ENCODE measurements at regions not wholly inside any gene's neighbourhood (a gene's known extent, or its start where the extent isn't known, plus 50 kb on each side); places are given as distances from the start of the nearest gene placed in this dataset.

DNA sequence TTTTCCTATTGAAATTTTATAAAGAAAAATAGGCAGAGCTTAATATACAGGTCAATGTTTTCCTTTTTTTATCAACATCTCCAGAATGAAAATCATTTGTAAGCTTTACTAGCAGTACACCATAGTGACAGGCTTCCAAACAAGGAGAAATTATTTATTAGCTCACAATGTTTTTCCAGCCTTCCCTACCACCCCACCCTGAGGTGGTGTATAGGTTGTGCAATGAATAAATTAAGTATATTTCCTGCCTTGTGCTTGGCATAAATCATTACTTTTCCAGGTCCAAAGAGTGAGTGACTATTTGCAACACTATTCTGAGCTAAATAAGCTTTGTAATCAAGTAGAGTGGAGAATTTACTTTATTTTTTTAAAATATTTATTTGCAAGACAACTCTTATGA lies 876.2 kb upstream of the POU3F3 start:
- Histone ChIP-seq H3K9me3 (ENCODE audit: control insufficient read depth, low read length) (no peaks in the 10 kb centered on the region), H3K4me3 (ENCODE audit: extremely low read depth, insufficient read depth, low read length, poor library complexity, severe bottlenecking) (no peak overlapping the region), H3K4me1 (ENCODE audit: control insufficient read depth, insufficient read depth, low read length, poor library complexity, severe bottlenecking) (no peaks in the 10 kb centered on the region)

DNA sequence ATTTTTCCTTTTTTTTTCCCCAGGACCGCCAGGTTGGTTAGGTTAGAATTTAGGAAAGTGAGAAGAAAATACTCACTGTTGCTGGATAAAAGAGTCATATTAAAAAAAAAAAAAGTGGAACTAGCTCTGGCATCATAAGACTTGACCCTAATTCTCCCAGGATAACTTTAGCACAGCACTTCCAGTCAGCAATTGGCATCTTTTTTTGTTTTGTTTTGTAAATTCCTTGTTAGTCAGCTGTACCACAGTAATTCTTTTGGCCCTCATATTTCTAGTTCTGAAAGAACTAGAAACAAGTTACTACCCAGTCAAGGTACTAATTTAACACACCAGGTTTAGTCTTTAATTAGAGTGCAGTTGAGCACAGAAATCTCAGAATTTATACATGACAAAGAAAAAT lies 873.5 kb upstream of the POU3F3 start:
- no peak overlapping the region for H3K27ac ChIP-seq (ENCODE audit: low read depth, low read length, severe bottlenecking)
- H3K4me1 ChIP-seq (ENCODE audit: control insufficient read depth, insufficient read depth, low read length, poor library complexity, severe bottlenecking): no peaks in the 10 kb centered on the region
- no peaks in the 10 kb centered on the region for H3K36me3 ChIP-seq (ENCODE audit: control insufficient read depth, insufficient read depth, low read length)
- WGBS, 2 experiments (ENCODE audit: insufficient coverage in 2 of 2): no CpG with 5 or more reads among the region's 1 CpG
- no peak overlapping the region for H3K4me3 ChIP-seq (ENCODE audit: extremely low read depth, insufficient read depth, low read length, poor library complexity, severe bottlenecking)
- no peaks in the 10 kb centered on the region for H3K9me3 ChIP-seq (ENCODE audit: control insufficient read depth, low read length)

More for the DNA sequence above, 876.2 kb upstream of the POU3F3 start:
- H3K36me3 ChIP-seq (ENCODE audit: control insufficient read depth, insufficient read depth, low read length): no peaks in the 10 kb centered on the region
- no peak overlapping the region for H3K27ac ChIP-seq (ENCODE audit: low read depth, low read length, severe bottlenecking)

DNA sequence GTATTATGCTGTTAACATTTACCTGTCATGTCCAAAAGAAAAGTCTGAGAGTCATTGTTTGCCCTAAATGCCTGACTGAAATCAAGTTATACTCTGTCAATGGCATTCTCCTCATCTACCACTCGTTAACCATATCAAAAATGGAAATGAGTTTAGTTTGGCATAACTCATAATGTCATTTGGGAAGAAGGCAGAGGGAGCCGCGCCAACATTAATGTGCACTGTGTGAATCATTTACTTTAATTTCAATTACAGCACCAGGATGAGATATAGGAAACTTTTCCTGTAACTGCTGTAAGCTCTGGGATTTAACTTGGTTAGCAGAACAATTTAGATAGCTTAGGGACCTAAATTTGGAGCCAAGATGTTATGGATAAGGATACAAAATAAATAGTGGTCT lies 871.2 kb upstream of the POU3F3 start:
- Histone ChIP-seq H3K4me1 (ENCODE audit: control insufficient read depth, insufficient read depth, low read length, poor library complexity, severe bottlenecking) (no peaks in the 10 kb centered on the region), H3K4me3 (ENCODE audit: extremely low read depth, insufficient read depth, low read length, poor library complexity, severe bottlenecking) (no peak overlapping the region), H3K36me3 (ENCODE audit: control insufficient read depth, insufficient read depth, low read length) (no peaks in the 10 kb centered on the region), H3K27ac (ENCODE audit: low read depth, low read length, severe bottlenecking) (no peak overlapping the region), H3K9me3 (ENCODE audit: control insufficient read depth, low read length) (no peaks in the 10 kb centered on the region)
- 82% methylated on average over 2 of the region's 3 CpGs; no CpG with 5 or more reads in 1 of the 2 experiments for WGBS, 2 experiments (ENCODE audit: insufficient coverage in 2 of 2)

DNA sequence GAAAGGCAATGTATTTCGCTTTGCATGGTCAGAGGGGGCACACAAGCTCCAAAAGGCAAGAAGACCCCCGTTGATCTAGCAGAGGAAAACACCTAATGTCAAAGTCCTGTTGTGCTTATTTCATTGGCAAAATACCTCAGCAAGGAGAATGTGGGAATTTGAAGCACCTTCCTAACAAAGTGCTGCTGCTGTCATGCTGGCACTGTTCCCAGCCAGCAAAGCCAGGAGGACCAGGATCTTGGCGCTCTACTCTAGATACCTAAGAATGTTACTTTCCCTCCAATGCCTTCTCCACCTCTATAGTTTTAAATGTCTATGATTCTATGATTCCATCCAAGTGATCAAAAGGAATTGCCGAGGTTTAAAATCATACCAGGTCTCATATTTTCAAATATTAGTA lies 867.9 kb upstream of the POU3F3 start:
- Histone ChIP-seq H3K27ac (ENCODE audit: low read depth, low read length, severe bottlenecking) (no peak overlapping the region), H3K4me3 (ENCODE audit: extremely low read depth, insufficient read depth, low read length, poor library complexity, severe bottlenecking) (no peak overlapping the region), H3K9me3 (ENCODE audit: control insufficient read depth, low read length) (no peaks in the 10 kb centered on the region), H3K36me3 (ENCODE audit: control insufficient read depth, insufficient read depth, low read length) (no peaks in the 10 kb centered on the region), H3K4me1 (ENCODE audit: control insufficient read depth, insufficient read depth, low read length, poor library complexity, severe bottlenecking) (no peaks in the 10 kb centered on the region)
- 89 to 100% methylated on average over 2 to 3 of the region's 4 CpGs for WGBS, 2 experiments (ENCODE audit: insufficient coverage in 2 of 2)

DNA sequence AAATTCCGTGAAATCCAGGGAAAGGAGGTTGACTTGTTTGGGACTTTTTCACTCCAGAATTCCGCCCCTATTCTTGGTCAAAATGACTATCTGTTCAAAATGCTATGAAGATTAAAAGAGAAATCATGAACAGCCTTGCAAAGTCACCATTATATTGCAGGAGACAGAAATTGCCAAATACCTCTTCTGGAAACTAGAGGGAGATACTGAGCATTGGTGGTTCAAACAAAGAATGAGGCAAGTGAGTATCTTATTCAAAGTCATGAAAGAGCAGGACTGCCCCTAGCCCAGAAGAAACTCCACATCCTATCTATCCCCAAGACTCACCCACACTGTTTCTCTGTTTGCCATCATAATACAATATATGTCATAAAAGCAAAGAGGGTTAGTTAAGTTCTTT lies 862.3 kb upstream of the POU3F3 start:
- Histone ChIP-seq H3K9me3 (ENCODE audit: control insufficient read depth, low read length) (no peaks in the 10 kb centered on the region), H3K4me1 (ENCODE audit: control insufficient read depth, insufficient read depth, low read length, poor library complexity, severe bottlenecking) (no peaks in the 10 kb centered on the region), H3K36me3 (ENCODE audit: control insufficient read depth, insufficient read depth, low read length) (no peaks in the 10 kb centered on the region), H3K4me3 (ENCODE audit: extremely low read depth, insufficient read depth, low read length, poor library complexity, severe bottlenecking) (no peak overlapping the region), H3K27ac (ENCODE audit: low read depth, low read length, severe bottlenecking) (no peak overlapping the region)
- WGBS, 2 experiments (ENCODE audit: insufficient coverage in 2 of 2): 80% methylated on average over 1 of the region's 2 CpGs; no CpG with 5 or more reads in 1 of the 2 experiments

DNA sequence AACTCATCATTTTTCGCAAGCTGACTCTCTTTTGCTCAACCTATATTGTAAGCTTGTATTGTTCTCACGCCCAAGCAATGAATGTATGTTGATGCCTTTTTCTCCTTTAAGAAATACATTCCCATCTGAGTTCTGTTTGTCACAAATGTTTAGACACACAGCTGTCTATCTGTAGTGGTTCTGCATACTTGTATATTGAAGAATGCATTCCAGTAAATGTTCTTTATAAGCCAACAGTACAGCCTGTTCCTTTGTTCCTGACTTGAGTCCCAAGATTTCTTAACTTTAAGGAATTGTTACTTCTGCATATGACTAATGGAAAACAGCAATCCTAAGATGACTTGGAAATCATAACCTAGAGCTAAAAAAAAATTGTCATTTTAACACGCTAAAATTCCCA lies 849.1 kb upstream of the POU3F3 start:
- H3K4me1 ChIP-seq (ENCODE audit: control insufficient read depth, insufficient read depth, low read length, poor library complexity, severe bottlenecking): peaks cover 2% of the 10 kb centered on the region
- no peaks in the 10 kb centered on the region for H3K9me3 ChIP-seq (ENCODE audit: control insufficient read depth, low read length)
- H3K27ac ChIP-seq (ENCODE audit: low read depth, low read length, severe bottlenecking): no peak overlapping the region
- 82 to 100% methylated on average over 2 of the region's 3 CpGs for whole genome bisulfite sequencing, 2 experiments (ENCODE audit: insufficient coverage in 2 of 2)
- no peaks in the 10 kb centered on the region for H3K36me3 ChIP-seq (ENCODE audit: control insufficient read depth, insufficient read depth, low read length)
- no peak overlapping the region for H3K4me3 ChIP-seq (ENCODE audit: extremely low read depth, insufficient read depth, low read length, poor library complexity, severe bottlenecking)

DNA sequence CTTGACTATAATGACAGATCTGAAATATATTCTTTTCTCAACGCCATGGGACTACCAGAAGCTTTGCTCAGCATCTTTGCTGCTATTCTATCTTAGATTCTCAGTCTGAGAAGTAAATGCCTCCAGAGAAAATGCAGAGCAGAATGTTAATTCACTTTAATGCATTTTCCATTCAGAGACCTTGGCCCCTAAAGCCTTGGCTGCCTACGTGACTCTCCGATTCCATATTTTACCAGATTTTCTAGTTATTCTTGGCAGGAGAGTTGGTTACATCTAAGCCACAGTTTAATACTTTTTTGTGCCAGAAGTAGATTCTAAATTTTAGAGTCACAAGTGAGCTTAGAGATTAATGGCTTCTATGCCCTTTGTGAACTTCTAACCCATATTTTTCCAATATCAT lies 837.1 kb upstream of the POU3F3 start:
- no peak overlapping the region for H3K4me3 ChIP-seq (ENCODE audit: extremely low read depth, insufficient read depth, low read length, poor library complexity, severe bottlenecking)
- no peak overlapping the region for H3K27ac ChIP-seq (ENCODE audit: low read depth, low read length, severe bottlenecking)
- H3K36me3 ChIP-seq (ENCODE audit: control insufficient read depth, insufficient read depth, low read length): no peaks in the 10 kb centered on the region
- H3K9me3 ChIP-seq (ENCODE audit: control insufficient read depth, low read length): no peaks in the 10 kb centered on the region
- no peaks in the 10 kb centered on the region for H3K4me1 ChIP-seq (ENCODE audit: control insufficient read depth, insufficient read depth, low read length, poor library complexity, severe bottlenecking)
- 56% methylated on average over 1 of the region's 3 CpGs; no CpG with 5 or more reads in 1 of the 2 experiments for WGBS, 2 experiments (ENCODE audit: insufficient coverage in 2 of 2)

DNA sequence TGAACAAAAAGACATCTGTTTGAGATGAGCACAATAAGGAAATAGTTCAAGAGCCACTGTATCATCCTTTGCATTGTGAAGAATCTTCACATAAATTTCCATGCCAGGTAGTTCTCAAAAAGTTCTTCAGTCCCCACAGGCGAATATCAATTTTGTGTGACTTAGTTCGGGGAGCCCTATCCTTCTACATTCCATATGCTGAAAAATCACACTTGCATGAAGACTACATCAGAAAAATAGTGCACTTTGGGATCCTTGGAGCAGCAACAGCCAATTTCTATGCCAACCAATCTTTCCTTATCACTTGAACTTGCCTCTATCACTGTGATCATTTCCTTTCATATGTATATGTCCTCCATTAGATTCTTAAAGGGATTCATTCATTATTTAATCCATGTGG lies 830.6 kb upstream of the POU3F3 start:
- 92 to 93% methylated on average over 2 of the region's 2 CpGs for WGBS, 2 experiments (ENCODE audit: insufficient coverage in 2 of 2)
- no peaks in the 10 kb centered on the region for H3K9me3 ChIP-seq (ENCODE audit: control insufficient read depth, low read length)
- H3K36me3 ChIP-seq (ENCODE audit: control insufficient read depth, insufficient read depth, low read length): no peaks in the 10 kb centered on the region
- H3K4me1 ChIP-seq (ENCODE audit: control insufficient read depth, insufficient read depth, low read length, poor library complexity, severe bottlenecking): no peaks in the 10 kb centered on the region
- no peak overlapping the region for H3K4me3 ChIP-seq (ENCODE audit: extremely low read depth, insufficient read depth, low read length, poor library complexity, severe bottlenecking)
- no peak overlapping the region for H3K27ac ChIP-seq (ENCODE audit: low read depth, low read length, severe bottlenecking)

DNA sequence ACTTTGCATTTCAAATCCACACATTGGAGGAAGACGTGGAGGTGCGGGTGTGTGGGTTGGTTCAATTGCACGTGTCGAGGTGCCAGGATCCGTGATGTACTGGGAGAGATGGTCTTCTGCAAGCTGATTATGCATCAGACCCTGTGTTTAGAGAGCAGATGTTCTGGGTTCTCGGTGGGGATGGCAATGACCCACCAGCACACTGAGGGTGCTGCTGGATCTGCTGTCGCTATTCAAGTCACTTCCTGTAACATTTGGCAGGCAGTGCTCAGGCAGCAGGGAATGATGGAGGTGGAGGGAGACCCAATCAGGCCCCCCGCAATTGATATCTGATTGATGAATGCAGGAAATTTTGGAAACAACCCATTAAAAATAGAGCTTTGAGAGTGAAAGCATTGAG lies 830.1 kb upstream of the POU3F3 start:
- no peaks in the 10 kb centered on the region for H3K36me3 ChIP-seq (ENCODE audit: control insufficient read depth, insufficient read depth, low read length)
- H3K9me3 ChIP-seq (ENCODE audit: control insufficient read depth, low read length): no peaks in the 10 kb centered on the region
- no peak overlapping the region for H3K4me3 ChIP-seq (ENCODE audit: extremely low read depth, insufficient read depth, low read length, poor library complexity, severe bottlenecking)
- H3K27ac ChIP-seq (ENCODE audit: low read depth, low read length, severe bottlenecking): no peak overlapping the region
- 76 to 84% methylated on average over 7 to 8 of the region's 8 CpGs for WGBS, 2 experiments (ENCODE audit: insufficient coverage in 2 of 2)
- no peaks in the 10 kb centered on the region for H3K4me1 ChIP-seq (ENCODE audit: control insufficient read depth, insufficient read depth, low read length, poor library complexity, severe bottlenecking)

DNA sequence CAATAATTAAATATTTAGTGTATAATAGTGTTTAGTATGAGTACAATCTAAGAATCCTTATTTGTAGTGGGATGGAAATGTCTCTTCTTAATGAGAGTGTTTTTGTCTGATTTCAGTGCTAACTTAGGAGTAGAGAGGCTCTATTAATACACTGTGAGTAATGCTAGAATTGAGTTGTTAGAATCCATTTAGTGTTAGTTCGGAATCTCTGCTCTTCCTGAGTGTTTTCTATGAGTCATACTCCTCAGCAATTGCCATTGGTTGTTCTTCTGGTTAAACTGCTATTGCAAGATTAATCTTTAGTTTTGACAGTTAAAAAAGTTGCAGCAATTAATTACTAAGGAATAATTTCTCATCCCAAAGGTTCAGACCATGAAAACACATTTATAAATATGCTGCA lies 828.6 kb upstream of the POU3F3 start:
- Histone ChIP-seq H3K27ac (ENCODE audit: low read depth, low read length, severe bottlenecking) (no peak overlapping the region), H3K4me1 (ENCODE audit: control insufficient read depth, insufficient read depth, low read length, poor library complexity, severe bottlenecking) (no peaks in the 10 kb centered on the region), H3K36me3 (ENCODE audit: control insufficient read depth, insufficient read depth, low read length) (no peaks in the 10 kb centered on the region), H3K4me3 (ENCODE audit: extremely low read depth, insufficient read depth, low read length, poor library complexity, severe bottlenecking) (no peak overlapping the region), H3K9me3 (ENCODE audit: control insufficient read depth, low read length) (no peaks in the 10 kb centered on the region)
- 100% methylated on average over 1 of the region's 1 CpG; no CpG with 5 or more reads in 1 of the 2 experiments for whole genome bisulfite sequencing, 2 experiments (ENCODE audit: insufficient coverage in 2 of 2)

DNA sequence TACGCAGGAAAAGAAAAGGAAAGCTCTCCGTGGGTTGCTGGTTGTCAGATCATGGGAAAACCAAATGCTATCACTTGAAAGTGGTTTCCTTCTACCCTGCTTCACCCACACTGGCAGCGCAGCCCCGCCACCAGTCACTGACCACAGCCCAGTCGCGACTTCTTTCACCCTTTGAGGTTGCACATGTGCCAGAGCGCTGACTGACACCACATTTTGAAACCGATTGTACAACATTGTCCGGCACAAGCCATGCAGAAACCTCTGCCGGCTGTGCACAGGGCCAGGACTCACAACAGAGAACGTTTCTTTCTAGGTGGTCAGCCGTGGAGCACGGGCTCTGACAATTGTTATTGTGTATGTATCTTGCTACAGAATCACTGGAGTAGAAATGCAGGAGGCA lies 827.2 kb upstream of the POU3F3 start:
- WGBS, 2 experiments (ENCODE audit: insufficient coverage in 2 of 2): 89 to 90% methylated on average over 10 to 12 of the region's 13 CpGs
- Histone ChIP-seq H3K4me3 (ENCODE audit: extremely low read depth, insufficient read depth, low read length, poor library complexity, severe bottlenecking) (no peak overlapping the region), H3K27ac (ENCODE audit: low read depth, low read length, severe bottlenecking) (no peak overlapping the region), H3K9me3 (ENCODE audit: control insufficient read depth, low read length) (no peaks in the 10 kb centered on the region), H3K4me1 (ENCODE audit: control insufficient read depth, insufficient read depth, low read length, poor library complexity, severe bottlenecking) (no peaks in the 10 kb centered on the region), H3K36me3 (ENCODE audit: control insufficient read depth, insufficient read depth, low read length) (no peaks in the 10 kb centered on the region)
